CD14-positive monocyte (primary cell): ENCODE measurements at regions not wholly inside any gene's neighbourhood (a gene's known extent, or its start where the extent isn't known, plus 50 kb on each side); places are given as distances from the start of the nearest gene placed in this dataset.

Source experiments
- DNase-seq, 3 donors: peaks; one replicate each; pipeline ENCODE4 v3.0.0-alpha.2; 2011 to 2022
- H2AFZ ChIP-seq: 2 replicates; pipeline ENCODE4 v1.6.0; 2012; ENCODE audit warnings: mild to moderate bottlenecking, low read depth, low read length, inconsistent platforms; ENCODE audit not compliant: insufficient read depth, poor library complexity, severe bottlenecking
- H3K27ac ChIP-seq, 2 donors: 1 replicate in 1 of 2; 2 replicates in 1 of 2; pipeline ENCODE4 v1.5.1; 2012 to 2013; ENCODE audit warnings: low read length in 2 of 2, control low read depth in 1 of 2, inconsistent platforms in 1 of 2, low read depth in 1 of 2, mild to moderate bottlenecking in 1 of 2
- H3K27me3 ChIP-seq, 2 donors: one replicate each; pipeline versions ENCODE4 v1.6.0 to v1.6.1; 2011 to 2013; ENCODE audit warnings: low read length in 2 of 2; ENCODE audit not compliant: control insufficient read depth in 2 of 2, insufficient read depth in 2 of 2
- H3K36me3 ChIP-seq, 2 donors: replicated peaks in 1 of 2; 1 replicate in 1 of 2; 2 replicates in 1 of 2; pipeline versions ENCODE4 v1.5.1 to v1.6.1; 2012 to 2013; ENCODE audit warnings: low read length in 2 of 2, control low read depth in 1 of 2, inconsistent platforms in 1 of 2, mild to moderate bottlenecking in 1 of 2; ENCODE audit not compliant: insufficient read depth in 2 of 2, control insufficient read depth in 1 of 2
- H3K4me1 ChIP-seq, 2 donors: 1 replicate in 1 of 2; 2 replicates in 1 of 2; pipeline versions ENCODE4 v1.5.1 to v1.6.1; 2012 to 2013; ENCODE audit warnings: low read length in 2 of 2, control low read depth in 1 of 2, inconsistent platforms in 1 of 2, mild to moderate bottlenecking in 1 of 2, moderate library complexity in 1 of 2; ENCODE audit not compliant: insufficient read depth in 2 of 2, control insufficient read depth in 1 of 2
- H3K4me2 ChIP-seq: replicated peaks from 2 replicates; pipeline ENCODE3; 2012; ENCODE audit warnings: low read length, moderate library complexity, mild to moderate bottlenecking; ENCODE audit not compliant: poor library complexity, severe bottlenecking; ENCODE audit errors: extremely low read depth
- H3K4me3 ChIP-seq, 3 experiments: fragments of 200-600 bp in 1 of 3; sonication (generic) in 1 of 3; replicated peaks in 1 of 3; 1 replicate in 2 of 3; 2 replicates in 1 of 3; pipeline ENCODE4 v1.5.1; 2011 to 2013; ENCODE audit warnings: low read length in 3 of 3, mild to moderate bottlenecking in 3 of 3, control low read depth in 2 of 3, low read depth in 2 of 3, inconsistent platforms in 1 of 3, moderate library complexity in 1 of 3
- H3K79me2 ChIP-seq: 2 replicates; pipeline ENCODE4 v1.6.0; 2012; ENCODE audit warnings: mild to moderate bottlenecking, control low read depth, inconsistent platforms, low read length, moderate library complexity; ENCODE audit not compliant: insufficient read depth
- H3K9ac ChIP-seq: 2 replicates; pipeline ENCODE4 v1.6.0; 2017; ENCODE audit warnings: low read length, mild to moderate bottlenecking; ENCODE audit not compliant: insufficient read depth, poor library complexity, severe bottlenecking
- H3K9me3 ChIP-seq, 2 donors: replicated peaks in 1 of 2; 1 replicate in 1 of 2; 2 replicates in 1 of 2; pipeline versions ENCODE4 v1.5.1 to v1.6.1; 2012 to 2013; ENCODE audit warnings: low read length in 2 of 2, control low read depth in 1 of 2; ENCODE audit not compliant: control insufficient read depth in 1 of 2, insufficient read depth in 1 of 2
- H4K20me1 ChIP-seq: 2 replicates; pipeline ENCODE4 v1.6.0; 2012; ENCODE audit warnings: mild to moderate bottlenecking, low read length, control low read depth, moderate library complexity; ENCODE audit not compliant: insufficient read depth
- H3K27ac Mint-ChIP-seq, 7 donors: one replicate each; pipeline ENCODE4 v1.8.0; 2020; ENCODE audit warnings: mild to moderate bottlenecking in 7 of 7, mixed read lengths in 7 of 7, moderate library complexity in 6 of 7, inconsistent platforms in 2 of 7
- H3K27me3 Mint-ChIP-seq, 3 donors: one replicate each; pipeline ENCODE4 v1.8.0; 2021 to 2022; ENCODE audit warnings: low read depth in 3 of 3, mild to moderate bottlenecking in 3 of 3, mixed read lengths in 3 of 3, moderate library complexity in 3 of 3, inconsistent platforms in 1 of 3
- H3K36me3 Mint-ChIP-seq, 2 donors: one replicate each; pipeline ENCODE4 v1.8.0; 2020; ENCODE audit warnings: mixed read lengths in 2 of 2, inconsistent platforms in 1 of 2, mild to moderate bottlenecking in 1 of 2
- H3K4me1 Mint-ChIP-seq: one replicate; pipeline ENCODE4 v1.8.0; 2020; ENCODE audit warnings: mild to moderate bottlenecking, mixed read lengths
- H3K4me3 Mint-ChIP-seq, 2 donors: one replicate each; pipeline ENCODE4 v1.8.0; 2020; ENCODE audit warnings: mild to moderate bottlenecking in 2 of 2, mixed read lengths in 2 of 2, moderate library complexity in 1 of 2
- H3K9me3 Mint-ChIP-seq, 7 donors: one replicate each; pipeline ENCODE4 v1.8.0; 2020 to 2022; ENCODE audit warnings: mixed read lengths in 7 of 7, mild to moderate bottlenecking in 6 of 7, moderate library complexity in 6 of 7, inconsistent platforms in 2 of 7
- WGBS: methylation state at CpG from one replicate; pipeline ENCODE4 v1.1.5; 2013; ENCODE audit warnings: missing lambda C conversion rate; ENCODE audit not compliant: insufficient coverage; 5-methylcytosine and 5-hydroxymethylcytosine counted together
- intact Hi-C, 2 donors: fragments of 100-400 bp; cut with micrococcal nuclease; formaldehyde crosslinking; loops; one replicate each; pipeline versions ENCODE4 v1.15.0 to v1.15.1; 2023
- TF ChIP-seq, protein P1 (sequence below): fragments of 200-600 bp; IDR thresholded peaks from one replicate; pipeline ENCODE4 v1.8.0; 2022; ENCODE audit warnings: antibody characterized with exemption, mild to moderate bottlenecking

DNA sequence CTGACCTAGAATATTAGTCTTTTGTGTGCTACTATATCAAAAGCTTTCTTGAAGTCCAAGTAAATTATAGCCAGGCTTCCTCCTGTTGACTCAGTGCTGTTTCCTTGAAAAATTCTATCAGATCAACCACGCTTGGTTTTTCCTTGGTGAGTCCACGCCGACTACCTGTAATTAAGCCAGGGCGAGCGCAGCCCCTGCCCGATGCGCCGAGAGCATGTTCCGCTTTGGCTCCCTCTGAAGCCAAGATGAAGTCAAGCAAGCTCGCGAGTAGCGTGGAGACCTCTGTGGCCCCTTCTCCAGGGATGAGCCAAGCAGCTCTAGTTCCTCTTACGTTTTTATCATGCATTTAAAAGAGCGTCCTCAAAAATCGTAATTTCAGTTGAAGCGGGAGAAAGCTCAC is 641.2 kb downstream of the CDH26 start:
- DNase-seq: no peak
- Mint-ChIP-seq H3K4me3 (no peak overlapping the region), H3K4me1 (no peaks in the 10 kb centered on the region), H3K9me3 (peaks cover 0 to 23% (median 8%) of the 10 kb centered on the region in 7 donors), H3K36me3 (no peaks in the 10 kb centered on the region), H3K27me3 (peaks cover 0 to 2% (median 1%) of the 10 kb centered on the region in 3 donors), H3K27ac (no peak overlapping the region)
- WGBS: 93% methylated on average over 14 of the region's 16 CpGs
- Histone ChIP-seq H2AFZ (no peak overlapping the region), H3K9me3 (peaks cover 0 to 13% of the 10 kb centered on the region in 2 donors), H3K79me2 (no peaks in the 10 kb centered on the region), H3K4me1 (no peaks in the 10 kb centered on the region), H3K4me3 (no peak overlapping the region), H3K27ac (no peak overlapping the region), H4K20me1 (no peaks in the 10 kb centered on the region), H3K36me3 (no peaks in the 10 kb centered on the region), H3K9ac (no peak overlapping the region), H3K27me3 (no peaks in the 10 kb centered on the region), H3K4me2 (no peak overlapping the region)
- intact Hi-C loops: no loop called here
- TF ChIP-seq, protein P1, sequence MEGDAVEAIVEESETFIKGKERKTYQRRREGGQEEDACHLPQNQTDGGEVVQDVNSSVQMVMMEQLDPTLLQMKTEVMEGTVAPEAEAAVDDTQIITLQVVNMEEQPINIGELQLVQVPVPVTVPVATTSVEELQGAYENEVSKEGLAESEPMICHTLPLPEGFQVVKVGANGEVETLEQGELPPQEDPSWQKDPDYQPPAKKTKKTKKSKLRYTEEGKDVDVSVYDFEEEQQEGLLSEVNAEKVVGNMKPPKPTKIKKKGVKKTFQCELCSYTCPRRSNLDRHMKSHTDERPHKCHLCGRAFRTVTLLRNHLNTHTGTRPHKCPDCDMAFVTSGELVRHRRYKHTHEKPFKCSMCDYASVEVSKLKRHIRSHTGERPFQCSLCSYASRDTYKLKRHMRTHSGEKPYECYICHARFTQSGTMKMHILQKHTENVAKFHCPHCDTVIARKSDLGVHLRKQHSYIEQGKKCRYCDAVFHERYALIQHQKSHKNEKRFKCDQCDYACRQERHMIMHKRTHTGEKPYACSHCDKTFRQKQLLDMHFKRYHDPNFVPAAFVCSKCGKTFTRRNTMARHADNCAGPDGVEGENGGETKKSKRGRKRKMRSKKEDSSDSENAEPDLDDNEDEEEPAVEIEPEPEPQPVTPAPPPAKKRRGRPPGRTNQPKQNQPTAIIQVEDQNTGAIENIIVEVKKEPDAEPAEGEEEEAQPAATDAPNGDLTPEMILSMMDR: no peak

DNA sequence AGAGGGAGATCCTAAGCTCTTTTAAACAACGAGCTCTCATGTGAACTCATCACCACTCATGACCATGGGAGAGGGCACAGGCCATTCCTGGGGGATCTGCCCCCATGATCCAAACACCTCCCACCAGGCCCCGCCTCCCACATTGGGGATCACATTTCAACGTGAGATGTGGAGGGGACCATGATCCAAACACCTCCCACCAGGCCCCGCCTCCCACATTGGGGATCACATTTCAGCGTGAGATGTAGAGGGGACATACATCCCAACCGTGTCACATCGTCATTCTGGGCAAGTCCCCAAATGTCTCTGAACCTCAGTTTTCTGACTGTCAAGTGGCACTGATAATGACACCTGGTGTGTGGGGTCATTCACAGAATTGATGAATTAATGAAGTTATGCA is 641.8 kb downstream of the CDH26 start:
- no peak overlapping the region for H3K4me3 ChIP-seq
- no peak overlapping the region for H2AFZ ChIP-seq
- peaks cover 0 to 13% of the 10 kb centered on the region in 2 donors for H3K9me3 ChIP-seq
- H3K27ac ChIP-seq: no peak overlapping the region
- no peaks in the 10 kb centered on the region for H3K27me3 ChIP-seq
- Mint-ChIP-seq H3K4me1 (no peaks in the 10 kb centered on the region), H3K9me3 (peaks cover 0 to 23% (median 8%) of the 10 kb centered on the region in 7 donors), H3K27me3 (peaks cover 0 to 3% (median 1%) of the 10 kb centered on the region in 3 donors), H3K36me3 (no peaks in the 10 kb centered on the region), H3K4me3 (no peak overlapping the region), H3K27ac (no peak overlapping the region)
- H3K9ac ChIP-seq: no peak overlapping the region
- no peaks in the 10 kb centered on the region for H4K20me1 ChIP-seq
- TF ChIP-seq, protein P1: no peak
- no peaks in the 10 kb centered on the region for H3K79me2 ChIP-seq
- intact Hi-C loops: no loop called here
- H3K4me1 ChIP-seq: no peaks in the 10 kb centered on the region
- WGBS: no CpG with 5 or more reads among the region's 7 CpGs
- H3K36me3 ChIP-seq: no peaks in the 10 kb centered on the region
- no peak overlapping the region for H3K4me2 ChIP-seq
- no peak for DNase-seq
